MCF 10A (cell line): ENCODE measurements at regions not wholly inside any gene's neighbourhood (a gene's known extent, or its start where the extent isn't known, plus 50 kb on each side); places are given as distances from the start of the nearest gene placed in this dataset.
"Not testable (repeated sequence)": the region's sequence is repeated elsewhere in the genome, so short reads cannot be mapped to it uniquely, and the experiment has no call there.

Experiments
- BruUV-seq: library from RNA; stranded (reverse); fragments of 400-500 nt; replicated peaks from 2 replicates; lab custom pipeline; 2021; lab: Mats Ljungman, UMichigan
- CTCF ChIA-PET: fragments of 300-600 bp; sonication (Branson Sonifier 250); formaldehyde crosslinking; extraction: SDS; loops from one replicate; lab custom pipeline; 2021; ENCODE audit warnings: antibody characterized with exemption, inconsistent platforms; lab: Yijun Ruan, JAX
- POLR2A ChIA-PET: fragments of 300-600, 350-650 bp; sonication (Branson Sonifier 250); formaldehyde crosslinking; extraction: SDS; loops from one replicate; lab custom pipeline; 2020; ENCODE audit warnings: antibody characterized with exemption, inconsistent platforms; lab: Yijun Ruan, JAX
- DNase-seq: peaks from one replicate; pipeline ENCODE4 v3.0.0-alpha.2; 2018; ENCODE audit not compliant: unreplicated experiment
- H3K27ac Mint-ChIP-seq: one replicate; pipeline ENCODE4 v1.8.0; 2022; ENCODE audit warnings: mild to moderate bottlenecking, low read depth, mixed read lengths; ENCODE audit not compliant: unreplicated experiment
- H3K27me3 Mint-ChIP-seq: one replicate; pipeline ENCODE4 v1.8.0; 2022; ENCODE audit warnings: mixed read lengths; ENCODE audit not compliant: insufficient read depth, unreplicated experiment
- H3K36me3 Mint-ChIP-seq: one replicate; pipeline ENCODE4 v1.8.0; 2022; ENCODE audit warnings: mild to moderate bottlenecking, moderate library complexity, mixed read lengths; ENCODE audit not compliant: insufficient read depth, unreplicated experiment
- H3K4me1 Mint-ChIP-seq: one replicate; pipeline ENCODE4 v1.8.0; 2022; ENCODE audit warnings: mixed read lengths; ENCODE audit not compliant: insufficient read depth, unreplicated experiment
- H3K4me3 Mint-ChIP-seq: one replicate; pipeline ENCODE4 v1.8.0; 2022; ENCODE audit warnings: mild to moderate bottlenecking, moderate library complexity, mixed read lengths; ENCODE audit not compliant: unreplicated experiment
- H3K9me3 Mint-ChIP-seq: one replicate; pipeline ENCODE4 v1.8.0; 2022; ENCODE audit warnings: mixed read lengths; ENCODE audit not compliant: unreplicated experiment
- intact Hi-C: fragments of 100-400 bp; cut with micrococcal nuclease; formaldehyde crosslinking; loops from 2 replicates; pipeline ENCODE4 v1.14.1; 2022
- TF ChIP-seq, protein P1 (sequence below): fragments of 200-600 bp; IDR thresholded peaks from one replicate; pipeline ENCODE4 v1.8.0; 2022; ENCODE audit warnings: antibody characterized with exemption, mild to moderate bottlenecking; ENCODE audit not compliant: unreplicated experiment

DNA sequence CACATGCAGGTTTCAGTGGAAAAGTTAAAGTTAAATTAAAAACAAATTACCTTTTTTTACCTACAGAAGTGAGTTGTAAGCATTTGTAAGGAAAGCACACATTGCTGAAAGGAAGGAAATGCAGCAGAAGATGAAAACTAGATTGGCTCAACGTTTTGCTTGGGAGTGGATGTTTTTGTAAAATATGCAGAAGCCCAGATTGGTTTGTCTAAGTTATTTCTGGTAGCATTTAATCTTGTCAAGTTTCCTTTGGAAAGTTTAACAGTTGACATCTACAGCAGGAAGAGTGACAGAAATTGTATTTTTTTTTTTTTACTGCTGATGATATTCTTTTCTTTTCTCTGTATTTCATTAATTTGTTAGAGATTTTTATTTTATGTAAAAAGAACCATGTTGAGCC lies 315.1 kb upstream of the MON1B start:
- CTCF ChIA-PET: no interaction called here
- no peak for DNase-seq
- POLR2A ChIA-PET: no interaction called here
- H3K4me1 Mint-ChIP-seq: no peaks in the 10 kb centered on the region
- no peaks in the 10 kb centered on the region for H3K27me3 Mint-ChIP-seq
- H3K36me3 Mint-ChIP-seq: no peaks in the 10 kb centered on the region
- TF ChIP-seq, protein P1, sequence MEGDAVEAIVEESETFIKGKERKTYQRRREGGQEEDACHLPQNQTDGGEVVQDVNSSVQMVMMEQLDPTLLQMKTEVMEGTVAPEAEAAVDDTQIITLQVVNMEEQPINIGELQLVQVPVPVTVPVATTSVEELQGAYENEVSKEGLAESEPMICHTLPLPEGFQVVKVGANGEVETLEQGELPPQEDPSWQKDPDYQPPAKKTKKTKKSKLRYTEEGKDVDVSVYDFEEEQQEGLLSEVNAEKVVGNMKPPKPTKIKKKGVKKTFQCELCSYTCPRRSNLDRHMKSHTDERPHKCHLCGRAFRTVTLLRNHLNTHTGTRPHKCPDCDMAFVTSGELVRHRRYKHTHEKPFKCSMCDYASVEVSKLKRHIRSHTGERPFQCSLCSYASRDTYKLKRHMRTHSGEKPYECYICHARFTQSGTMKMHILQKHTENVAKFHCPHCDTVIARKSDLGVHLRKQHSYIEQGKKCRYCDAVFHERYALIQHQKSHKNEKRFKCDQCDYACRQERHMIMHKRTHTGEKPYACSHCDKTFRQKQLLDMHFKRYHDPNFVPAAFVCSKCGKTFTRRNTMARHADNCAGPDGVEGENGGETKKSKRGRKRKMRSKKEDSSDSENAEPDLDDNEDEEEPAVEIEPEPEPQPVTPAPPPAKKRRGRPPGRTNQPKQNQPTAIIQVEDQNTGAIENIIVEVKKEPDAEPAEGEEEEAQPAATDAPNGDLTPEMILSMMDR: no peak
- H3K4me3 Mint-ChIP-seq: no peak overlapping the region
- no peak overlapping the region for H3K27ac Mint-ChIP-seq
- H3K9me3 Mint-ChIP-seq: no peaks in the 10 kb centered on the region
- no TSS peak for BruUV-seq
- intact Hi-C loops: no loop called here

GRCh38 chr16:76879420-76879819 lies 311.6 kb upstream of the MON1B start:
- intact Hi-C loops: no loop called here
- no peak overlapping the region for H3K4me3 Mint-ChIP-seq
- no peaks in the 10 kb centered on the region for H3K9me3 Mint-ChIP-seq
- TF ChIP-seq, protein P1: no peak
- ChIA-PET POLR2A (interaction anchor here (1.2 kb wide), 1 partner anchor 13 kb away, joined by 3 read pairs; no protein-coding TSS in a partner anchor), CTCF (no interaction called here)
- no peak for DNase-seq
- no TSS peak for BruUV-seq
- H3K27me3 Mint-ChIP-seq: no peaks in the 10 kb centered on the region
- no peaks in the 10 kb centered on the region for H3K4me1 Mint-ChIP-seq
- no peak overlapping the region for H3K27ac Mint-ChIP-seq
- H3K36me3 Mint-ChIP-seq: no peaks in the 10 kb centered on the region

DNA sequence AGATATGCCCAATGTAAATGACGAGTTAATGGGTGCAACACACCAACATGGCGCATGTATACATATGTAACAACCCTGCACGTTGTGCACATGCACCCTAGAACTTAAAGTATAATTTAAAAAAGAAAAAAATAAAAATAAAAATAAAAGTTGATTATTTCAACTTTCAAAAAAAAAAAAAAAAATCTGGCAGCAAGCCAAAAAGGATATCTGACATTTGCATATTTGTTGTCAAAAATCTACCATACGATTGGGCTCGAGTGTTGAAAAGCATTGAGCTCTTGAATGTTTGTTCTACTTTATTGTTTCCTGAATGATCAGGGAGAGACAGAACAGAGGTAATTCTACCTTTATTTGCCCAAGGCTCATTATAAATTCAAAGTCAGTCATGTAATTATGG lies 310.5 kb upstream of the MON1B start:
- ChIA-PET CTCF (interaction anchor here (0.6 to 3.7 kb wide), 10 partner anchors 9 to 291 kb away, joined by 3 to 27 read pairs (median 4); no protein-coding TSS in a partner anchor), POLR2A (interaction anchor here (1.8 kb wide), 1 partner anchor 75 kb away, joined by 4 read pairs; no protein-coding TSS in a partner anchor)
- not testable (repeated sequence) for DNase-seq, H3K9me3 Mint-ChIP-seq, H3K27me3 Mint-ChIP-seq, H3K27ac Mint-ChIP-seq, H3K4me3 Mint-ChIP-seq, BruUV-seq, H3K4me1 Mint-ChIP-seq, H3K36me3 Mint-ChIP-seq
- intact Hi-C loops: loop anchor here (5.0 kb wide), 1 partner anchor 603 kb away; the partner anchor contains the start of gene CNTNAP4

GRCh38 chr16:76882105-76882504 lies 308.9 kb upstream of the MON1B start:
- ChIA-PET CTCF (interaction anchor here (0.6 to 3.7 kb wide), 41 partner anchors 10 to 1093 kb away, joined by 3 to 27 read pairs (median 4); no protein-coding TSS in a partner anchor), POLR2A (interaction anchor here (0.6 to 1.8 kb wide), 5 partner anchors 10 to 1235 kb away, joined by 3 to 4 read pairs (median 3); partner anchors contain the start of genes KARS1 and TERF2IP)
- intact Hi-C loops: loop anchor here (1.0 to 5.0 kb wide), 4 partner anchors 229 to 1081 kb away; partner anchors contain the start of gene CNTNAP4
- Mint-ChIP-seq H3K36me3 (no peaks in the 10 kb centered on the region), H3K4me3 (no peak overlapping the region), H3K9me3 (no peaks in the 10 kb centered on the region), H3K27me3 (no peaks in the 10 kb centered on the region), H3K4me1 (no peaks in the 10 kb centered on the region), H3K27ac (no peak overlapping the region)
- peak; percentile 56 for DNase-seq
- TF ChIP-seq, protein P1: peak; percentile 44
- BruUV-seq: no TSS peak
